ENCODE measurements at regions not wholly inside any gene's neighbourhood (a gene's known extent, or its start where the extent isn't known, plus 50 kb on each side); places are given as distances from the start of the nearest gene placed in this dataset.
A peak's percentile ranks its signal among the peaks of the same experiment; 100 is the strongest.
"Not testable (repeated sequence)": the region's sequence is repeated elsewhere in the genome, so short reads cannot be mapped to it uniquely, and the experiment has no call there.

DNA sequence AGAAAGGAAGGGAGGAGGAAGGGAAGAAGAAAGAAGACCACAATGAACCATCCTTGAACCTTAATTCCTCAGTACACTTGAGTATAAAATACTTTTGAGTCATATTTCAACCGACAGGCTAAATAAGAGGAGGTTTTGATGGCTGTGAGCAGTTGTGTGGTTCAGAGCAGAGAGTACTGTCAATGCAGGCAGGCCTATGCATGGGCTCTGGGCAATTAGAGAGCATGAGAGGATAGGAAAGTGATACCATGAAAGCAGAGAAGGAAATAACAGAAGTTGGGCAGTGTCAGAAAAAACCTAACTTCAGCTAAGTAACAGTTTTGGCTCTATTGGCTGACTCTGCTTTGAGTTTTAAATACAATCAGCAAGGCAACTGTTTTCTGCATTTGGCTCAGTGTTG, 123.6 kb upstream of the STK17B start:
- DNase-seq (ENCODE audit: low read depth, low spot score), result no peak
- POLR2A ChIA-PET, result no interaction called here
- CTCF ChIA-PET, result interaction anchor here (1.2 to 6.9 kb wide), 11 partner anchors 9 to 297 kb away, joined by 3 to 75 read pairs (median 6); no protein-coding TSS in a partner anchor
- no peak overlapping the region for H3K4me3 ChIP-seq (ENCODE audit: low read depth, low read length)
- TF ChIP-seq, protein P1, sequence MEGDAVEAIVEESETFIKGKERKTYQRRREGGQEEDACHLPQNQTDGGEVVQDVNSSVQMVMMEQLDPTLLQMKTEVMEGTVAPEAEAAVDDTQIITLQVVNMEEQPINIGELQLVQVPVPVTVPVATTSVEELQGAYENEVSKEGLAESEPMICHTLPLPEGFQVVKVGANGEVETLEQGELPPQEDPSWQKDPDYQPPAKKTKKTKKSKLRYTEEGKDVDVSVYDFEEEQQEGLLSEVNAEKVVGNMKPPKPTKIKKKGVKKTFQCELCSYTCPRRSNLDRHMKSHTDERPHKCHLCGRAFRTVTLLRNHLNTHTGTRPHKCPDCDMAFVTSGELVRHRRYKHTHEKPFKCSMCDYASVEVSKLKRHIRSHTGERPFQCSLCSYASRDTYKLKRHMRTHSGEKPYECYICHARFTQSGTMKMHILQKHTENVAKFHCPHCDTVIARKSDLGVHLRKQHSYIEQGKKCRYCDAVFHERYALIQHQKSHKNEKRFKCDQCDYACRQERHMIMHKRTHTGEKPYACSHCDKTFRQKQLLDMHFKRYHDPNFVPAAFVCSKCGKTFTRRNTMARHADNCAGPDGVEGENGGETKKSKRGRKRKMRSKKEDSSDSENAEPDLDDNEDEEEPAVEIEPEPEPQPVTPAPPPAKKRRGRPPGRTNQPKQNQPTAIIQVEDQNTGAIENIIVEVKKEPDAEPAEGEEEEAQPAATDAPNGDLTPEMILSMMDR (IDR thresholded peaks at IDR 0.05; ENCODE audit: insufficient read depth, low read length, missing control alignments), result no peak

DNA sequence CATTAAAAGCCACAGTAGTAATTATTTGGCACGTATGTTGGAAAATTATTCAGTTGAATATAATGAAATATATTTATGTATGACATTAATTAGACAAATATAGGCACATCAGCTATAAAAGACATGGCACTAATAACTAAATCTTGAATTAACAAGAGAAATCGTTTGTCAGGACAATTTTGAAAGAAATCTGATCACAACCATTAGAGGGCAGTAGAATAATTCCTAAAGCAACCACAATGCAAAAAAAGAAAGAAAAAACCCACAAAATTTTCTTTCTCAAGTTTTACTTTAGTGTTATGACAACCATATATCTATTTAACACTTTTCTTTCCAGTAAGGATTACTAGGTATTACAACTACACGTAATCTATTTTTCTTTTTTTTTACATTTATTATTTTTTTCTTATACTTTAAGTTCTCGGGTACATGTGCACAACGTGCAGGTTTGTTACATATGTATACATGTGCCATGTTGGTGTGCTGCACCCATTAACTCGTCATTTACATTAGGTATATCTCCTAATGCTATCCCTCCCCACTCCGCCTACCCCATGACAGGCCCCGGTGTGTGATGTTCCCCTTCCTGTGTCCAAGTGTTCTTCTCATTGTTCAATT, 126.8 kb upstream of the STK17B start:
- TF ChIP-seq, protein P1 (IDR thresholded peaks at IDR 0.05; ENCODE audit: insufficient read depth, low read length, missing control alignments), result peak; percentile 10
- H3K4me3 ChIP-seq (ENCODE audit: low read depth, low read length); DNase-seq (ENCODE audit: low read depth, low spot score); POLR2A ChIA-PET: not testable (repeated sequence)
- CTCF ChIA-PET, result interaction anchor here (0.6 to 3.3 kb wide), 39 partner anchors 9 to 462 kb away, joined by 3 to 66 read pairs (median 3); no protein-coding TSS in a partner anchor

DNA sequence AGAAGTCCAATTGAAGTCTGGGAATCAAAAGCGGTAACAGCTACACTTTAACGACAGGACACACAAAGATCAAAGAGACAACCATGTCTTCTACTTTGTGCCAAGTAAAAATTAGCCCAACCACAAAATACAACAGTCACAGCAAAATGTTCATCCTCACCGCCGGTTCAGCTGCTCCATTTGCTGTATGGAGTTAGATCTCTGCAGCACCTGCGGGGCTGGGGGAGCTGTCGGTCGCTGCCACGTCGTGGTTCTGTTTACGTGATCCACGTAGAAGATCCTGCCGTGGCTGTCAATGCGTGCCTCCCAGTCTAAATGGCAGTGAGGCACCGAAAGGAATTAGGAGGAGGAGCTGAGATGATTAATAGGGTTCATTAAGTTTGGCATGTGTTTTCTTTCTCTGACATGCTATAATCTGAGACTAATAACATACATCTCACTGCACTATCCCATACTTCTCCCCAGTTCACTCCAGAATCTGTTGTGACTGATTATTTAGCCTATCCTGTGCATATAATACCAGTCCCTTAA, 136.5 kb upstream of the STK17B start:
- ChIA-PET CTCF (interaction anchor here (0.8 to 3.8 kb wide), 8 partner anchors 8 to 145 kb away, joined by 3 to 27 read pairs (median 4); no protein-coding TSS in a partner anchor), POLR2A (no interaction called here)
- TF ChIP-seq, protein P1 (IDR thresholded peaks at IDR 0.05; ENCODE audit: insufficient read depth, low read length, missing control alignments), result no peak

DNA sequence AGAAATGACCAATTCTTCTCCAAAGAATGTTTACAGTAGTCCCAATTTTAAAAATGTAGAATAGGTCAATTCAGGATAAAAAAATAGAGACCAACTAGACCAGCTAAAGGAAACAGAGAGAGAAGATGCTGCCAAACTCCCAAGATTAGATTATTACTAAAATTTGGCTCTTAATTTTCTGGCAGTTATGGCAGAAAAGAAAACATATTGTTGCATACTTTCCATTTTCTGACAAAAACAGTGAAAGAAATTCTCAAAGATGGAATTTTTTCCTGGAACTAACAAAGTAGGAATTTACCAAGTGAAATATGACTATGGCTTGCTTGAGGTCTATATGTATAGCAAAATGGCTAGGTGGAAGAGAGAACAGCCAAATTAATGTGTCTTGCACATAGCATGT, 138.3 kb upstream of the STK17B start:
- ChIA-PET POLR2A (no interaction called here), CTCF (interaction anchor here (3.8 kb wide), 1 partner anchor 28 kb away, joined by 27 read pairs; no protein-coding TSS in a partner anchor)
- no peak overlapping the region for H3K4me3 ChIP-seq (ENCODE audit: low read depth, low read length)
- TF ChIP-seq, protein P1 (IDR thresholded peaks at IDR 0.05; ENCODE audit: insufficient read depth, low read length, missing control alignments), result no peak
- no peak for DNase-seq (ENCODE audit: low read depth, low spot score)

More for the DNA sequence above, 136.5 kb upstream of the STK17B start:
- no peak for DNase-seq (ENCODE audit: low read depth, low spot score)
- H3K4me3 ChIP-seq (ENCODE audit: low read depth, low read length), result no peak overlapping the region

DNA sequence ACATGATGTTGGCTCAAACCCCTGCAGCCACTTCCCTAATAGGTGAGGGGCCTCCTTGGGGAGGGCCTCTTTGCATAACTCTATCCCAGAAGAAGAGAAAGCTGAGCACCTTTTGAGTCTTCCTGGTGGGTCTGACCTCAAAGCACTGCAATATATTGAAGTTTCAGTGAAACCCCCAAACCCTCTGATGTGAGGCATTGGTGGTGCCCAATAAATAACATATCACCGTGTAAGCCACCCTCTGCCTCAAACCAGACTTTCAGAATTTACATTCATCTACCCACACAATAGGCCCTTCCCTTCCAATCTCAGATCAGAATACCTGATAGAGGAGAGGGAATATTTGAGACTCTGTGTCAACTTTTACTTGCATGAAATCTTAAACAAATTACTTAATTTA, 142.8 kb upstream of the STK17B start:
- no peak for DNase-seq (ENCODE audit: low read depth, low spot score)
- TF ChIP-seq, protein P1 (IDR thresholded peaks at IDR 0.05; ENCODE audit: insufficient read depth, low read length, missing control alignments), result no peak
- ChIA-PET POLR2A (no interaction called here), CTCF (interaction anchor here (0.8 kb wide), 1 partner anchor 16 kb away, joined by 3 read pairs; no protein-coding TSS in a partner anchor)
- H3K4me3 ChIP-seq (ENCODE audit: low read depth, low read length), result no peak overlapping the region

DNA sequence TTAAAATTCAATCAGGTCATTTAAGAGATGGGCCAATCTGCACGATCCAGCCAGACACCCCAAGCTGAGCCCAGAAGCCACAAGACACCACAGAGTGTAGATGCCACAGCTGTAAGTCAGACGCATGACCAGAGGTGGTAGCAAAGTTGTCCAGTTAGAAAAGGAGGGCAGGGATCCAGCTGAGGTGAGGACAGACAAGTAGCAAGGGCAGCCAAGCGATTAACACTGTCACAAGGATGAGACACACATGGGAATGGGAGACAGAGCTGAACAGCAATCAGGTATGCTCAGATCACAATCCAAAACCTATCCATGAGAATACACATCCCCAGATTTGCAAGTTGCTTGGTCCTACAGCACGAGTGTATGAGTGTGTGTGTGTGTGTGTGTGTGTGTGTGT, 143.4 kb upstream of the STK17B start:
- ChIA-PET CTCF (interaction anchor here (0.8 to 2.1 kb wide), 2 partner anchors 17 kb away, joined by 3 to 11 read pairs; no protein-coding TSS in a partner anchor), POLR2A (no interaction called here)
- no peak for DNase-seq (ENCODE audit: low read depth, low spot score)
- TF ChIP-seq, protein P1 (IDR thresholded peaks at IDR 0.05; ENCODE audit: insufficient read depth, low read length, missing control alignments), result no peak
- H3K4me3 ChIP-seq (ENCODE audit: low read depth, low read length), result no peak overlapping the region

All from AG04449 (cell line).